Hippocampal formation (tissue), 2 donors: ENCODE measurements at regions not wholly inside any gene's neighbourhood (a gene's known extent, or its start where the extent isn't known, plus 50 kb on each side); places are given as distances from the start of the nearest gene placed in this dataset.
"Not testable (repeated sequence)": the region's sequence is repeated elsewhere in the genome, so short reads cannot be mapped to it uniquely, and the experiment has no call there.

Experiments
- DNase-seq, 2 donors: peaks; one replicate each; lab custom pipeline; 2025; lab: John Stamatoyannopoulos, UW

DNA sequence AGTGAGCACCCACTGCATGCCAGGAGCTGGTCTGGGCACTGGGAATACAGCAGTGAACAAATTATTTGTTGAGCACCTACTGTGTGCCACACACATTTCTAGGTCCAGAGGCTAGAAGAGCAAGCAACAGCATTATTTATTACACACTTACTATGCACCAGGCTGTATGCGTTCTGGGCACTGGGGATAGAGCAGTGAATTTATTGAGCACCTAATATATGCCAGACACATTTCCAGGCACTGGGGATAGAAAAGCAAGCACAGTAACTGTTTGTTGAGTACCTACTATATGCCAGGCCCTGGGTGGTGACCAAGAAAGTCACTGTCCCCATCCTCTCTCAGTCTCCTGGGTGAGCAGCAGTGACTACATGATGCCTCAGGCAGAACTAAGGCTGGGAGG lies 107.5 kb upstream of the NCOR2 start:
- no peak for DNase-seq

- DNase-seq = peak; percentile 89 to 90
These were observed 106.6 kb upstream of the NCOR2 start for GRCh38 chr12:124673801-124674617.

DNA sequence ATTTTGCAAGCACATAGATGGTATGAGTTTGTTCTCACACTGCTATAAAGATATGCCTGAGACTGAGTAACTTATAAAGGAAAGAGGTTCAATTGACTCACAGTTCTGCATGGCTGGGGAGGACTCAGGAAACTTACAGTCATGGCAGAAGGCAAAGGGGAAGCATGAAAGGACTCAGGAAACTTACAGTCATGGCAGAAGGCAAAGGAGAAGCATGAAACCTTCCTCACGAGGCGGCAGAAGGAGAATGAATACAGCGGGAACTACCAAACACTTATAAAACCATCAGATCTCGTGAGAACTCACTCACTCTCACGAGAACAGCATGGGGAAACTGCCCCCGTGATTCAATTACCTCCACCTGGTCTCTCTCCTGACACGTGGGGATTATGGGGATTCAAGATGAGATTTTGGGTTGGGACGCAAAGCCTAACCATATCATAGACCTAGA lies 101.9 kb upstream of the NCOR2 start:
- DNase-seq = not testable (repeated sequence)

- no peak for DNase-seq
These were observed 101.2 kb upstream of the NCOR2 start for GRCh38 chr12:124668602-124669001.

DNA sequence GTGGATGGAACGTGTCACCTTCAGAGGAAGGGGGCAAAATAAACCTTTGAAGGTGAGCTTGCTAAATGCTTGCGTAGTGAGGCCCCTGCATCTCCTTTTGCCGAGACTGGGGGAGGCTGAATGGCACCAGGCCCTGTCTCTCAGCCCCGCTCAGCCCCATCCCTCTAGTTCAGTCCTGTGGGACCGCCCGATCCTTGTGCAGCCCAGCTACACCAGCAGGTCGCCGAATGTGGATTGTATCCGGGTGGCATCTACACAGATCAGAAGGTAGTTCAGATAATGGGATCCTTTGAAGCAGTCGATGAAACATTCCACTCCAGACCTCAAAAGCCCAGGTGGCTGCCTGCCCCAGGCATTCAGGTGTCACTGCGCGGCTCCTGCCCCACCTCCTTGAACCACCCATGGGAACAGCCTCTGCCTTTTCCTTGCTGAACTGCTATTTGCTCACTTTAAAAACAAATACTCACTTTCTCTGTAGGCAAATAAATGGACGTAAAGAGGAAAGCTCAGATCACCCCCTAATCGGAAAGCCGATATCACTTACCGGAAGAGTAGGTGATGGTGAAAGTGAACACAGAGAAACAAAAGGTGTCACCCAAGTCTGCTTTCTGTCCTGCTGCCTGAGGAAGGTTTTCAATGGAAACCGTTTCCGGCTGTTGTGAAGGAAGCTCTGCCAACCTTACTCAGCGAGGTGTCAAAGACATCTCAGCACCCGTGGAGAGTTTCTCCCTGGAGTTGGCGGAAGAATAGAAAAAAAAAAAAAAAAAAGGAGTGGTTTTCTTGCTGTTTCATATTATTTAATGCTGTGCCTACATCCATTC lies 100.3 kb upstream of the NCOR2 start:
- no peak for DNase-seq

DNA sequence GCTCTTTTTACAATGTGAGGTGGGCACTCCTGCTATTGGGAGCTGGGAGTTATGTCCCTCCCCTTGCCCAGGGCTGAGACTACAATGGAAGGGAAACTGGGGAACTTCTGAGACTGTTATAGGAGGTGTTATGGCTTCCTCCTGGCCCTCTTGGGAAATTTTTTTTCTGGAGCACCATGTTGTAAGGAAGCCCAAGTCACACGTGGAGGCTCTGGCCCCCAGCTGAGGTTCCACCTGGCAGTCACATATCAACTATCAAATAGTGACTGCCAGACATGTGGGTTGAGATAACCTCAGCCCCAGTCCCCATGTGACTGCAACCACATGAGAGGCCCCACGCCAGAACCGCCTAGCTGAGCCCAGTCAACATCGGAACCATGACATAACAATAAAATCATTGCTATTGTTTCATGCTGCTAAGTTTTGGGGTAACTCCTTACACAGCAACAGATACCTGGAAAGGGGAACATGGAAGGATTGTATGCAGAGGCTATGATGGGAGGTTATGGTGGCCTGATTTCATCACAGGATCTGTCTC lies 99.4 kb upstream of the NCOR2 start:
- DNase-seq = no peak

GRCh38 chr12:124665511-124665910 lies 98.1 kb upstream of the NCOR2 start:
- no peak for DNase-seq

DNA sequence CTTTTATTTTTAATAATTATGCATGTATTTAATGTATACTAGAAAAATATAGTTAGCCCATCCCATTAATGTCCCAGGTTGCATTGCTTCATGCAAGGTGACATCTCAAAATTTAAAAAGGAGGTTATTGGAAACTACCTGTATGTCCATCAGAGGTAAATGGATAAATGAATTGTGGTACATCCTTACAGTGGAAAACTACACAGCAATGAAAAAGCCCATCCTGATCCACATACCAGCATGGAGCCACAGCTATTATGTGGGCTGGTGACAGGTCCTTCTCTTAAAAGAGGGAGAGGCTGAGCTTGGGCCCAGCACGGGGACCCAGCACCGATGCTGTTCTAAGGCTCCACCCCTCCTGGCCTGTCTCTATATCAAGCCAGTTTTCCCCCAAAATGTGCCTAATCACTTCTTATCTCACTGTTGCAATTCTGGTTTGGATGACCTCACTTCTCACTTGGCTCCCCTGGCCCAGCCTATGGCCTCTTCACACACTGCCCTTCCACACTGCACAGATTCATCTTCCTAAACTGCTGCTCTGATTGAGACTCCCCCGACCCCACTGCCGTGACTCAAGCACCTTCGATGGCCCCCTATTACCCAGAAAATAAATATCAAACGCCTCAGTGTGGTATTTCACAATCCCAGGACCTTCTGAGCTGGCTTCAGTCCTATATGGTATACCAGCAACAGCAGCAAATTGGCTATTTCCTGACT lies 97.1 kb upstream of the NCOR2 start:
- no peak for DNase-seq

DNA sequence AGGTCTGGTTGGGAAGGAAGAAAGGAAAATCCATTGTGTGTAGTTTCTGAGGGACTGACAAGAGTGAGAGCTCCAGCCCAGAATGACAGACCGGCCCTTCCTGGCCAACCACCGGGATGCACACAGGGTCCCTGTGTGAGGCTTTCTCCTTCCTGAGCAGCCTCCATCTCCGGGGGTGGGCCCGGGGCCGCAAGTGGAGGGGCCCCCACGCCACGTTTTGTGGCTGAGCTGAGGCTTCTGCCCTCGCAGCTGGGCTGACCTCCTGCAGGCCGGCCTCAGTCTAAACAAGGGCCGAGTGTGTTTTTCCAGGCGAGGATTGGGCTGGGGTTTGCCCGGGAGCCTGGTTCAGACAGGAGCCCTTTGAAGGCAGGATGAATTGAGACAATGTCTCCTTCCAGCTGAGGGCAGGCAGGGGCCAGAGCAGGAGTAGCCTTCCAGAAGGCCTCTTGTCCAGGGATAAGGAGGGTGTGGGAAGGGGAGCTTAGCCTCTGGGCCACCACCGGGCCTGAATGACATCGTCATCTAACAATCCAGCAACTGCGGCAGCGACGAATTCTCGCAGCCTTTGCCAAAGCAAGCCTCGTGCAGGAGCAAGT lies 96.5 kb upstream of the NCOR2 start:
- peak; percentile 82 to 84 for DNase-seq

DNA sequence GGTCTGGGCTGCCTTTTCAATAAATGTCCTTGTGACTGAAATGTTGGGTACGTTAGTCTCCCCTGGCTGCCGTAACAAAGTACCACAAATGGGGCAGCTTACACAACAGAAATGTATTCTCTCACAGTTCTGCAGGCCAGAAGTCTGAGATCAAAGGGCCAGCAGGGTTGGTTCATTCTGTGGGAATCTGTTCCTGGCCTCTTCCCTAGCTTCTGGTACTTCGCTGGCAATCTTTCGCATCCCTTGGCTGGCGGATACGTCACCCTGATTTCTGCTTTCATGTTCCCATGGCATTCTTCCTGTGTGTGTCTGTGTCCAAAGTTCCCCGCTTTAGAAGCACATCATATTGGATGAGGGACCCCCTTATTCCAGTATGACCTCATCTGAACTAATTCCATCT lies 95.8 kb upstream of the NCOR2 start:
- DNase-seq = no peak

DNA sequence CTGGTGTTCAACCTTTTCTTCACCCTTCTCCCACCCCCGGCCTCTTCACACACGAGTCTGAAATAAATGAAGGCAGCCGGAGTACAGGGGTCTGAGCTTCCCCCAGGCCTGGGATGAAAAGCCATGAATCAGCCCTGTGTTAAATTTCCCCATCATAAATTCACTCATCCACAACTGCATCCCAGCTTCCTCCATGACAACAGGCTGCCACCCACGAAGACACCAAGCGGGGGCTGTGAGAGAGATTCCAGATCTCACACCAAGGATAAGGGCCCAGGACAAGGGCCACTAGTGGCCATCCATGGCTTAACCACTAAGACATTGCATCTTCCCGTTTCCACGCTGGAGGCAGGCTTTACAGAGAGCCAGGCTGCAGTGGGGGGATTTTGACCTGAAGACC lies 93.9 kb upstream of the NCOR2 start:
- DNase-seq = peak in 1 of 2 donors; percentile 30

DNA sequence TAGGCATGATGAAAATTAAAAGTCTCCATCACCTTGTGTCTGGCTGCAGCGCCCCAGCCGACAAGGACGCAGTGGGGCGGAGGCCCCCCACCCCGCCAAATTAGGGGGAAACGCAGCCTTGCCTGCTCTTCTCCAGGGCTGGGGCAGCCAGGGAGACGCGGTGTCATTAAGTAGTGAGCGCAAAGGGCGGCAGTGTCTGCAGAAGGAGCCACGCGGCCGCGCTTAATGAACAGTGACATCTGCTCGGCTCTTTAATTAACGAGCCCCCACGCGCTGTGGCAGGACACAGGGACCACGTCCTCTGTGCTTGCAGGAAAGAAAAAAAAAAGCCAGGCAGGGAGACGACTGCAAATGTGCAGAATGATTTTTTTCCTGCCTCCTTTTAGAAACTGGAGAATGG lies 93.4 kb upstream of the NCOR2 start:
- no peak for DNase-seq

DNA sequence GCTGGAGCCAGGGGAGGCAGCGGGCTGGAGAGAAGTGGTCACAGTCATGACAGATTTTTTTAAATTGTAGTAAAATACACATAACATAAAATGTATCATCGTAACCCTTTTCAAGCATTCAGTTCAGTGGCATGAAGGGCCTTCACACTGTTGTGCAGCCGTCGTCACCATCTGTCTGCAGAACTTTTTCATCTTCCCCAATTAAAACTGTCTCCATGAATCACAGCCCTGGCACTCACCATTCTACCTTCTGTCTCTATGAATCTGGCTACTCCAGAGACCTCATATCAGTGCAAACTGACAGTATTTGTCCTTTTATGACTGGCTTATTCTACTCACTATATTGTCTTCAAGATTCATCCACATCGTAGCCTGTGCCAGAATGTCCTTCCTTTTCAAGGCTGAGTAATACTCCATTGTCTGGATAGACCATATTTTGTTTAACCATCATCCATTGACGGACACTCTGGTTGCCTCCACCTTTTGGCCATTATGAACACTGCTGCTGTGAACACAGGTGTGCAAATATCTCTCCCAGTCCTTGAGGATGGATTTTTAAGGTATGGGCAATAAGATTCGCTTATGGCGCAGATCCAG lies 91.5 kb upstream of the NCOR2 start:
- no peak for DNase-seq

DNA sequence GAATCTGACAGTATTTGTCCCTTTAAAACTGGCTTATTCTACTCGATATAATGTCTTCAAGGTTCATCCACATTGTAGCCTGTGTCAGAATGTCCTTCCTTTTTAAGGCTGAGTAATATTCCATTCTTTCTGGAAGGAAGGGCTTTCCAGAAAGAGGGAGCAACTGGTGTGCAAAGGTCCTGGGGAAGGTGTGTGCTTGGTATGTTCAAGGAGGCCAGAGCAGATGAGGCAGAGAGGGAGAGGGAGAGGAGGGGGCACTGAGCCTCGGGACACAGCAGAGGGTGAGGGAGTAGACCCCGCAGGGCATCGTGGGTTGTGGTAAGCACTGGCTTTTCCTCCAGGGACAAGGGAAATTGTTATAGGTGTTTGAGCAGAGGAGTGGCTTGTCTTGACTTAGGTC lies 90.9 kb upstream of the NCOR2 start:
- no peak for DNase-seq

DNA sequence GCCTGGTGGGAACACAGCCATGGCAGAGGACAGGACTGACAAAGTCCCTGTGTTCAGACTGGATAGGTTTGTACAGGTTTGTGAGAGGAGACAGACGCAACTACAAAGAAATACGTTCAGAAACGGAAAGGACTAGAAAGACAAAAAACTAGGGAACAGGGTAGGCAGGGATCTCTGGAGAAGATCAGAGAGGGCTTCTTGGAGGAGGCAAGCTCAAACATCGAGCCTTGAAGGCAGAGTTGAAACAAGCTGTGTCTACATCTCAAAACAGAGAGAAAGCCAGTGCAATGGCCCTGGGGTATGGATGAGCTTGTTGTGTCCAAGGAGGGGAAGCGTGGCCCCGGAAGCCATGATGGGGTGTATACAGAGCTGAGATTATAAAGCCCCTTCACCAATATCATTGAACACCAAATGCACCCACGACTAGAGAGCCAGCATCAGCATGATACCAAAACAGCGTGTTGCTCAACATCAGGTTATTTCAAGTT lies 89.6 kb upstream of the NCOR2 start:
- DNase-seq = no peak

DNA sequence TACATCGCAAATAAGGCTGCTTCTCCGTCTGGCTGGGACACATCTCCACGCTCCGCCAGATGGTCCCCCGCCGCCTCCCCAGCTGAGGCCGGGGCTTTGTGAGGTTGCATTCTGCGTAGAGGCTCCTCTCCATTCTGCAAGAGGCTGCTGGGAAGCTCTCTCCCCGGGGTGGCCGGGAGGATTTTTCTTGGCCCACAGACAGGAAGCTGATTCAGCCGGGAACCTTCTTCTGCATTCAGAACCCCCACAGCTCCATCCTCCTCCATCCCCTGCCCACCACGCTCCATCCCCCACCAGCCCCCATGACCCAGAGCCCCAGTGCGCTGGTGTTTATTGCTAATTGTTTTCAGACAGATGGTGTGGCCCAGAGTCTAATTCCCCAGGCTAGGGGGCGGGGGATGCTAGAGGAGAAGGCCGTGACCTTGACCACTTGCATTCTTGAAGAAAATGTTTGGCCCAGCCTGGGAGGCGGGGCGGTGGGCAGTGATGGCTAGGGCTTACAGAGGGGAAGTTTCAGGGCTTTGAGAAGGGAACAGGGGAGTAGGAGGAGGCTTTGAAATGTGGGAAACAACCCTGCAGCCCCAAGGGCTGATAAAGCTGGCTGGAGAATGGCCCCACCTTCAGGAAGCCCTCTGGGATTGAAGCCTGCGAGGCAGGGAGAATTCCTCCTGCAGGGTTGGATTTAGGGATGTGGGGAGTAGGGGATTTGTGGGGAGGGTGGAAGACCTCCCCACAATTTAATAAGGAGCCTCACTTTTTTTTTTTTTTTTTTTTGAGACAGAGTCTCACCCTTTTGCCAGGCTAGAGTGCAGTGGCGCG lies 88.5 kb upstream of the NCOR2 start:
- DNase-seq = peak; percentile 64 to 86

DNA sequence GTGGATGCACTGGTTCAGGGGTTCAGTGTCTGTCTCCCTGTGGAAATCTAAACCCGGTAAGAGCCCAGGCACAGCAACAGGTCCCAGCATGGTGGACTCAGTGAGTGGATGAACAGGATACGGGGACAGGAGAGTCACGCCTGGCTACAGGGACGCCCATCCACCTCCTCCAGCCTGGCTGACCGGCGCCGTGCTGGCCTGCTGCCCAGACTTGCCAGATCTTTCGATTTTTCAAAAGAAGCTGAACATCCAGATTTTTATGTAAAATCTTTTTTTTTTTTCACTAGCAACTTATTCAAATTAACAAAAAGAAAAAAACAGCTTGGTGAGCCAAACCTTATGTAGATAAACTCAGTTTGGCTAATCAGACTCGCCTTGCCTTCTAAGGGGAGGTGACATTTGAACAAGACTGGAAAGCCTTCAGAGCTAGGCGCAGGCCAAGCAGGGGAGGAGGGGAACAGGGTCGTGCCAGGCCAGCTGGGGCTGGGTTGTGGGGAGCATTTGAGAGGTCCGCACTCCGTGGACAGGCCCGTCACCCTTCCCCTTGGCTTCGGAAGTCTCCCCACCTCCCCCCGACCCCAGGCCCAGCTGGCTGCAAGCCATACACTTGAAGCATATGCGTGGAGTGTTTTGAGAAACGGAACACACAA lies 87.8 kb upstream of the NCOR2 start:
- peak; percentile 79 to 86 for DNase-seq

GRCh38 chr12:124654666-124655047 lies 87.2 kb upstream of the NCOR2 start:
- DNase-seq = no peak

- no peak for DNase-seq
These were observed 85.9 kb upstream of the NCOR2 start for GRCh38 chr12:124653169-124653931.
